Right atrium auricular region (tissue), 2 donors: ENCODE measurements at regions not wholly inside any gene's neighbourhood (a gene's known extent, or its start where the extent isn't known, plus 50 kb on each side); places are given as distances from the start of the nearest gene placed in this dataset.
"Not testable (repeated sequence)": the region's sequence is repeated elsewhere in the genome, so short reads cannot be mapped to it uniquely, and the experiment has no call there.

Experiments used
- DNase-seq: peaks from one replicate; pipeline ENCODE4 v3.0.0-alpha.2; 2019; ENCODE audit warnings: low spot score
- H3K27ac ChIP-seq, 2 donors: fragments of 200-600 bp; sonication (generic); 1 replicate in 1 of 2; 2 replicates in 1 of 2; pipeline ENCODE4 v1.5.1; 2016 to 2019
- H3K27me3 ChIP-seq, 2 donors: fragments of 200-600 bp; sonication (generic); one replicate each; pipeline versions ENCODE4 v1.5.1 to v1.6.0; 2017 to 2019
- H3K36me3 ChIP-seq: fragments of 200-600 bp; sonication (generic); one replicate; pipeline ENCODE4 v1.5.1; 2016
- H3K4me1 ChIP-seq, 2 donors: fragments of 200-600 bp; sonication (generic); one replicate each; pipeline versions ENCODE4 v1.5.1 to v1.6.0; 2017 to 2019
- H3K4me3 ChIP-seq, 2 donors: fragments of 200-600 bp; sonication (generic); 1 replicate in 1 of 2; 2 replicates in 1 of 2; pipeline ENCODE4 v1.5.1; 2017 to 2019; ENCODE audit warnings: mild to moderate bottlenecking in 1 of 2, moderate library complexity in 1 of 2
- H3K9me3 ChIP-seq, 2 donors: fragments of 200-600 bp; sonication (generic); one replicate each; pipeline ENCODE4 v1.5.1; 2019
- CTCF ChIP-seq, 2 donors: fragments of 200-600 bp; sonication (generic); IDR thresholded peaks; one replicate each; pipeline ENCODE4 v1.5.1; 2019; ENCODE audit warnings: antibody characterized with exemption in 2 of 2

DNA sequence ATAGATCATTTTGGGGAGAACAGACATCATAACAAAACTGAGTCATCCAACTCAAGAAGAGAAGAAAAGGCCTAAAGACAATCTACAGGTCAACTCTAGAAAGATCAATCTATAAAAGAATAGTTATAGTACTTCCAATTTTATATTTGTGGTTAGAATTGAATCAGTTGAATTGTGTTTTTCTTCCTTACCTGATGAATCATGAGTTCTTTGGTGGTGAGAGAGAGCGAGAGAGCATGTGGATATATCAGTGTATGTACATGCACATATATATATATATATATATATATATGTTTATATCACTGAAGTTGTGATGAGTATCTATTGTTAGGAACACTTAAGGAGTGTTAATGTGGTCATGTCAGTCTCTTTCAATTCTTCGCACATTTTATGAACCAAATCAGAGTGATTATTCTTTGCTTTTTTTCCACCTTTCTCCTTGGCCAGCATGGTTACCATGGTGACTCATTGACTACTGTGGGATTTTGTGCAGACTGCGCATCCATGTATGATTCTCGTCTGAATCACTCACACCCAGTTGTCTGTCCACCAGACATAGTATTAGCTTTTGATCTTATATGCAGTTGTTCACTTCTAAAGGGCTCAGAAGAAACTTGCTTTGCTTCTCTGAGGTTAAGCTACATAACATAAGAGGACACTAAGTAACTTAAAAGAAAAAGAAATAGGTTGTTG is 90.4 kb upstream of the RAB40AL start:
- DNase-seq, result no peak
- H3K9me3 ChIP-seq, result no peaks in the 10 kb centered on the region
- no peak overlapping the region for H3K27ac ChIP-seq
- no peak overlapping the region for H3K4me3 ChIP-seq
- no peaks in the 10 kb centered on the region for H3K27me3 ChIP-seq
- TF ChIP-seq CTCF (IDR thresholded peaks at IDR 0.05), result no peak
- no peaks in the 10 kb centered on the region for H3K36me3 ChIP-seq
- H3K4me1 ChIP-seq, result no peaks in the 10 kb centered on the region

- TF ChIP-seq CTCF (IDR thresholded peaks at IDR 0.05), result no peak
- H3K9me3 ChIP-seq, result no peaks in the 10 kb centered on the region
- no peak for DNase-seq
- H3K36me3 ChIP-seq, result no peaks in the 10 kb centered on the region
- H3K27ac ChIP-seq, result no peak overlapping the region
- H3K4me3 ChIP-seq, result no peak overlapping the region
- no peaks in the 10 kb centered on the region for H3K4me1 ChIP-seq
- no peaks in the 10 kb centered on the region for H3K27me3 ChIP-seq
These were observed 89.7 kb upstream of the RAB40AL start for GRCh38 chrX:102847362-102847761.

DNA sequence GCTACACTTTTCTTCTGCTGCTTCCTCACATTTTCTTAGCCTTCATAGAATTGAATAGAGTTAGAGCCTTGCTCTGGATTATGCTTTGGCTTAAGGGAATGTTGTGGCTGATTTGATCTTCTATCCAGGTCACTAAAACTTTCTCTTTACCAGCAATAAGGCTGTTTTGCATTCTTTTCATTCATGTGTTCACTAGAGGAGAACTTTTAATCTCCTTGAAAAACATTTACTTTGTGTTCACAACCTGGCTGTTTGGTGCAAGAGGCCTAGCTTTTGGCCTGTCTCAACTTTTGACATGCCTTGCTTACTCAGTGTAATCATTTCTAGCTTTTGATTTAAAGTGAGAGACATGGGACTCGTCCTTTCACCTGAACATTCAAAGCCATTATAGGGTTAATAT is 87.7 kb upstream of the RAB40AL start:
- H3K27ac ChIP-seq, result no peak overlapping the region
- H3K27me3 ChIP-seq, result no peaks in the 10 kb centered on the region
- no peak overlapping the region for H3K4me3 ChIP-seq
- H3K36me3 ChIP-seq, result no peaks in the 10 kb centered on the region
- TF ChIP-seq CTCF (IDR thresholded peaks at IDR 0.05), result no peak
- DNase-seq, result no peak
- no peaks in the 10 kb centered on the region for H3K9me3 ChIP-seq
- no peaks in the 10 kb centered on the region for H3K4me1 ChIP-seq

- not testable (repeated sequence) for H3K9me3 ChIP-seq, H3K4me3 ChIP-seq, H3K36me3 ChIP-seq, H3K27ac ChIP-seq, H3K4me1 ChIP-seq, DNase-seq, H3K27me3 ChIP-seq
These were observed 78.1 kb upstream of the RAB40AL start for GRCh38 chrX:102858826-102859549.

DNA sequence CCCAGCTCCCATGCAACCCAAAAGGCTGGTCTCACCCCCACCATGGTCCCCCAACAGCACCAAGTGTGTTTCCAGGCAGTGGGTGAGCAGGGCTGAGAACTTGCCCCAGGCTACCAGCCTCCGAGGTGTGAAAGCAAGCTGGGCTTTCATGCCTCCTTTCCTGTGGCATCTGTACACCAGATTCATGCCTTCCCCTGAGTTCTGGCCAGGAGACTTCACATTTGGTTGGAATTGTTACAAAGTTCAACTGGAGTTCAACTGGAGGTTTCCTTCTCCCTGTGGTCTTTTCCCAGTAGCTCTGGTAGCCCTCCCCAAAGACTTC is 77.6 kb upstream of the RAB40AL start:
- H3K4me1 ChIP-seq, result no peaks in the 10 kb centered on the region
- H3K36me3 ChIP-seq, result no peaks in the 10 kb centered on the region
- H3K9me3 ChIP-seq, result no peaks in the 10 kb centered on the region
- H3K27me3 ChIP-seq, result no peaks in the 10 kb centered on the region
- no peak for TF ChIP-seq CTCF (IDR thresholded peaks at IDR 0.05)
- no peak overlapping the region for H3K4me3 ChIP-seq
- no peak for DNase-seq
- no peak overlapping the region for H3K27ac ChIP-seq

GRCh38 chrX:102860235-102860634 is 76.8 kb upstream of the RAB40AL start:
- Histone ChIP-seq H3K9me3 (no peaks in the 10 kb centered on the region), H3K4me3 (no peak overlapping the region), H3K4me1 (no peaks in the 10 kb centered on the region), H3K27me3 (no peaks in the 10 kb centered on the region), H3K36me3 (no peaks in the 10 kb centered on the region), H3K27ac (no peak overlapping the region)
- no peak for DNase-seq
- no peak for TF ChIP-seq CTCF (IDR thresholded peaks at IDR 0.05)
